ENCODE measurements at regions not wholly inside any gene's neighbourhood (a gene's known extent, or its start where the extent isn't known, plus 50 kb on each side); places are given as distances from the start of the nearest gene placed in this dataset.

DNA sequence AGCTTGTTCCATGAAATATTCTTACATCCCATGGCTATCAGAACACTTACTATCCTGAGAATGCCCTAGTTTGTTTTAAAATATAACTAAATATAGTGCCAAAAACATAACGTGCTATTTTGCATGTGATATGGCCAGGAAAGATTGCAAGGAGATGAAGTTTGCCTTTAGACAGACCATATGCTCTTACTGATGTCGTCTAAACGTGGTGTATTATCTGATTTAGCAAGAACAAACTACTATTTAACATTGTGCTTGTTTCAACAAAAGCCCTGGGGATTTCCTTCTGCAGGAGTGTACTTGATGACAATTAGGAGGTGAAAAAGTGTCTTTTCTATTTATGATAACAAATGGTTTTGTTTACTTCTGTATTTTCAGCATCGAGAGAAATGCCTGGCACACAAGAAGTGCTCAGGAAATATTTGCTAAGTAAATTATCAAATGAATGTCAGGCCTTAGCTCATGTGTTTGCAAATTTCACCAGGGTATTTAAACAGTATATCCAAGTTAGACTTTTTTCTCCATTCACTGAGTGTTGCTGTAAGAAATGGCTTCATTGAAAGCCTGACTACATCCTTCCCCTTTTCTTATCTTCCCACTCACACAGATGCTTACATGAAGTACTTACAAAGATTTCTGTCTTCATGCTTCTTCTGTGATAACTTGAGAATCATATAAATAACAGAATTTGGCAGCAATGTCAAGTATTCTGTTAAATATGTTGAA is 1033.6 kb downstream of the CDH8 start:
- Histone ChIP-seq H3K4me3 (ENCODE audit: low read length) (no peak overlapping the region), H4K20me1 (ENCODE audit: control insufficient read depth, insufficient read depth, low read depth, low read length) (no peaks in the 10 kb centered on the region), H3K36me3 (ENCODE audit: control insufficient read depth, low read length) (no peaks in the 10 kb centered on the region), H3K79me2 (ENCODE audit: control insufficient read depth, low read length) (no peaks in the 10 kb centered on the region), H3K4me2 (ENCODE audit: low read length) (no peak overlapping the region), H3F3A (ENCODE audit: control insufficient read depth, insufficient read depth) (no peaks in the 10 kb centered on the region), H3K9me3 (ENCODE audit: control insufficient read depth, insufficient read depth, low read length) (no peaks in the 10 kb centered on the region), H3K4me1 (ENCODE audit: control insufficient read depth, low read length) (no peaks in the 10 kb centered on the region), H3K27ac (ENCODE audit: low read depth, low read length) (no peak overlapping the region), H3K27me3 (ENCODE audit: control insufficient read depth, low read length) (no peaks in the 10 kb centered on the region), H3K9me2 (replicated peaks; ENCODE audit: control insufficient read depth, low read length) (no peaks in the 10 kb centered on the region)
- TF ChIP-seq EZH2phosphoT487 (IDR thresholded peaks at IDR 0.05; ENCODE audit: borderline replicate concordance, low read length): no peak
- TF ChIP-seq, protein P1, sequence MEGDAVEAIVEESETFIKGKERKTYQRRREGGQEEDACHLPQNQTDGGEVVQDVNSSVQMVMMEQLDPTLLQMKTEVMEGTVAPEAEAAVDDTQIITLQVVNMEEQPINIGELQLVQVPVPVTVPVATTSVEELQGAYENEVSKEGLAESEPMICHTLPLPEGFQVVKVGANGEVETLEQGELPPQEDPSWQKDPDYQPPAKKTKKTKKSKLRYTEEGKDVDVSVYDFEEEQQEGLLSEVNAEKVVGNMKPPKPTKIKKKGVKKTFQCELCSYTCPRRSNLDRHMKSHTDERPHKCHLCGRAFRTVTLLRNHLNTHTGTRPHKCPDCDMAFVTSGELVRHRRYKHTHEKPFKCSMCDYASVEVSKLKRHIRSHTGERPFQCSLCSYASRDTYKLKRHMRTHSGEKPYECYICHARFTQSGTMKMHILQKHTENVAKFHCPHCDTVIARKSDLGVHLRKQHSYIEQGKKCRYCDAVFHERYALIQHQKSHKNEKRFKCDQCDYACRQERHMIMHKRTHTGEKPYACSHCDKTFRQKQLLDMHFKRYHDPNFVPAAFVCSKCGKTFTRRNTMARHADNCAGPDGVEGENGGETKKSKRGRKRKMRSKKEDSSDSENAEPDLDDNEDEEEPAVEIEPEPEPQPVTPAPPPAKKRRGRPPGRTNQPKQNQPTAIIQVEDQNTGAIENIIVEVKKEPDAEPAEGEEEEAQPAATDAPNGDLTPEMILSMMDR (IDR thresholded peaks at IDR 0.05; ENCODE audit: low read depth, low read length, poor library complexity, severe bottlenecking): no peak

- H3K27me3 ChIP-seq (ENCODE audit: control insufficient read depth, low read length): no peaks in the 10 kb centered on the region
- no peaks in the 10 kb centered on the region for H3K9me3 ChIP-seq (ENCODE audit: control insufficient read depth, insufficient read depth, low read length)
- H3K4me1 ChIP-seq (ENCODE audit: control insufficient read depth, low read length): no peaks in the 10 kb centered on the region
- no peaks in the 10 kb centered on the region for H3K9me2 ChIP-seq (replicated peaks; ENCODE audit: control insufficient read depth, low read length)
- H3K79me2 ChIP-seq (ENCODE audit: control insufficient read depth, low read length): no peaks in the 10 kb centered on the region
- H4K20me1 ChIP-seq (ENCODE audit: control insufficient read depth, insufficient read depth, low read depth, low read length): no peaks in the 10 kb centered on the region
- TF ChIP-seq, protein P1 (IDR thresholded peaks at IDR 0.05; ENCODE audit: low read depth, low read length, poor library complexity, severe bottlenecking): no peak
- TF ChIP-seq EZH2phosphoT487 (IDR thresholded peaks at IDR 0.05; ENCODE audit: borderline replicate concordance, low read length): no peak
- H3K4me2 ChIP-seq (ENCODE audit: low read length): no peak overlapping the region
- H3K36me3 ChIP-seq (ENCODE audit: control insufficient read depth, low read length): no peaks in the 10 kb centered on the region
- no peaks in the 10 kb centered on the region for H3F3A ChIP-seq (ENCODE audit: control insufficient read depth, insufficient read depth)
- H3K27ac ChIP-seq (ENCODE audit: low read depth, low read length): no peak overlapping the region
- H3K4me3 ChIP-seq (ENCODE audit: low read length): no peak overlapping the region
Measured at GRCh38 chr16:60991886-60992285, 1044.4 kb downstream of the CDH8 start.

- Histone ChIP-seq H3K4me3 (ENCODE audit: low read length) (no peak overlapping the region), H3K27me3 (ENCODE audit: control insufficient read depth, low read length) (no peaks in the 10 kb centered on the region), H3K79me2 (ENCODE audit: control insufficient read depth, low read length) (no peaks in the 10 kb centered on the region), H3K9me3 (ENCODE audit: control insufficient read depth, insufficient read depth, low read length) (no peaks in the 10 kb centered on the region), H3F3A (ENCODE audit: control insufficient read depth, insufficient read depth) (no peaks in the 10 kb centered on the region), H3K4me2 (ENCODE audit: low read length) (no peak overlapping the region), H3K9me2 (replicated peaks; ENCODE audit: control insufficient read depth, low read length) (no peaks in the 10 kb centered on the region), H4K20me1 (ENCODE audit: control insufficient read depth, insufficient read depth, low read depth, low read length) (no peaks in the 10 kb centered on the region), H3K36me3 (ENCODE audit: control insufficient read depth, low read length) (no peaks in the 10 kb centered on the region), H3K27ac (ENCODE audit: low read depth, low read length) (no peak overlapping the region), H3K4me1 (ENCODE audit: control insufficient read depth, low read length) (no peaks in the 10 kb centered on the region)
- TF ChIP-seq, protein P1 (IDR thresholded peaks at IDR 0.05; ENCODE audit: low read depth, low read length, poor library complexity, severe bottlenecking): no peak
- TF ChIP-seq EZH2phosphoT487 (IDR thresholded peaks at IDR 0.05; ENCODE audit: borderline replicate concordance, low read length): no peak
Measured at GRCh38 chr16:60989592-60989991, 1046.6 kb downstream of the CDH8 start.

Measured in DOHH2 (cell line).